ENCODE measurements at regions not wholly inside any gene's neighbourhood (a gene's known extent, or its start where the extent isn't known, plus 50 kb on each side); places are given as distances from the start of the nearest gene placed in this dataset.
"Not testable (repeated sequence)": the region's sequence is repeated elsewhere in the genome, so short reads cannot be mapped to it uniquely, and the experiment has no call there.

DNA sequence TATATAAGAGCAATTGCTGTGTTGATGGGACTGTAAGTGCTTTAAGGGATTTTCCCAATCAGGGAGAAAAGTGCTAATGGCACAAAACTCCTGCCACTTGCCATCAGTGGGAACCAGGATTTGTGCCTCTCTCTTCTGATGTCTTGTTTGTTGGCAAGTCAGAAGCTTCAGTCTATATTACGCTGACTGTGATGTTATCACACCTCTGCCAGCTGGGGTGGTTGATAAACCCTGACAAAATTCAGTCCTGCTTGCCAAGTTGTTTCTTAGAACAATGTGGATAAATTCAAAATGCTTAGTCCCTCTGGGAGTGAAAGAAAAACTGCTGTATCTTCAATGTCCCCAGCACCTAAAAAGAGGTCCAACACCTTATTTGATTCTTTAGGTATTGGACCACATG lies 161.4 kb upstream of the FBXL7 start:
- DNase-seq (ENCODE audit: low spot score) = no peak

DNA sequence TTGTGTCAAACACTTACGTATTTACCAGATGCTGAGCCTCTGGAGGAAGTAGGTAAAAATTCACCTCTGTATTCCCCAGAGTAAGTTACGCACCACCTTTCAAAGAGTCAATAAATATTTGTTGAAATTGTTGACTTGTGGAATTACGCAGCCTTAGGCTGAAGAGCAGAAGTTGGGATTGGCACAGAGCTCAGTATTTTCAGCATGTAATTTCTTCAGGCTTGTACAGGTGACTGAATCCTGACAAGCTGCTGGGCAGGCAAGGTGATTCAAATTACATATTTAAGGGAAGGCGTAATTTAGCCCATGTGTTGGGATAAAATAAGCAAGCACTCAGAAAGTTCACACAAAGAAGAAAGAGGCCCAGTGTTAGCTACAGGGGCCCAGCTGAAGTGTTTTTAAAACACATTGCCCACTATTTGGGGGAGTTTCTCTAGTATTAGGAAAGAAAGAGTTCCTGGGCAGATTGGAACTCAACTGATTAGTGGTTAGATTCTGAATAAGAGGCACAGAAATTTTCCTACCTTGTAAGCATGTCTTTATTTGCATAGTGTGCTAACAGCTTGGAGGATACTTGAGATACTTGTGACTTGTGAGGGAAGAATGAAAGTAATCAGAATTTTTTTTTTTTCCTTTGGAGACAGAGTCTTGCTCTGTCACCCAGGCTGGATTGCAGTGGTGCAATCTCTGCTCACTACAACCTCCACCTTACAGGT lies 165.3 kb upstream of the FBXL7 start:
- no peak for DNase-seq (ENCODE audit: low spot score)

DNA sequence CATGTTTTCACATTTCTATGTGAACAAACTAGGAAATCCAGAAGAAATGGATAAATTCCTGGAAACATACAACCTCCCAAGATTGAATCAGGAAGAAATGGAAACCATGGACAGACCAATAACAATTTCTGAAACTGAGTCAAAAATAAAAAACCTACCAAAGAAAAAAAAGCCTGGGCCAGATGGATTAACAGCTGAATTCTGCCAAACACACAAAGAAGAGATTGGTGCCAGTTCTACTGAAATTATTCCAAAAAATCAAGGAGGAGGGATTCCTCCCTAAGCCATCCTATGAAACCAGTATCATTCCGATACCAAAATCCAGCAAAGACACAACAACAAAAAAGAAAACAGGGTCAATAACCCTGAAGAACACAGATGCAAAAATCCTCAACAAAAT lies 166.9 kb upstream of the FBXL7 start:
- no peak for DNase-seq (ENCODE audit: low spot score)

DNA sequence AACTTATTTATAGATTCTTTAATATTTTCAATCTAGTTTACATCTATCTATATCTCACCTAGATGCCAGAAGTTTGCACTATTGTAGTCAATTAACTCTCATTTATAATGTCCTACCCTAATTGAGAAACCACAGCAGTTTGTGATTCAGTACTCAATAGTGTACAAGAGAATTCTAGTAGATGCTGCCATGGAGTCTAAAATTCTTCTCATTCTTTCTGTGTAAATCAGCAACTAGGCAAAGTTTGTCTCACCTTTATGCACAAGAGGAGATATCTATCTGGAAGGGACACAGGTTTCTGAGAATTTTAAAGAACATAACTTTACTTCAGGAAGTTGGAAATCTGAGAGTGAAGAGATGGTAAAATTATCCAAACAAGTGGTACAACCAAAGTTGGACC lies 173.0 kb upstream of the FBXL7 start:
- no peak for DNase-seq (ENCODE audit: low spot score)

DNA sequence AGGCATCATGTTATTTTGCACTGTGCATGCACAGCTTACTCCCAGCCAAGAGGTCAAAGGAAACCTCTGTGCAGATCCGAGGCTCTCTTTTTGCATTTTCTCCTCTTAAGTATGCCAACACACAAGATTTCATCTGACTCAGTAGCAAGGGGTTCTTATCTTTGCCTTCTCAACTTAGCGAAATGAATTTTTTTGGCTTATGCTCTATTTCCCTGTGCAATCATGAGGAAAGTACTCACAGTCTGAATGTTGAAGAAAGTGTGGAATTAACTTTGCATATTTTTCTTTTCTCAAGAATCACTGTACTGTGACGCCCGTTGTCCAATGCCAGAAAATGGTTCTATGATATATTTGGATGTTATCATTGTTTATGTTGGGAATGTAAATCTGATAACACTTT lies 173.5 kb upstream of the FBXL7 start:
- no peak for DNase-seq (ENCODE audit: low spot score)

DNA sequence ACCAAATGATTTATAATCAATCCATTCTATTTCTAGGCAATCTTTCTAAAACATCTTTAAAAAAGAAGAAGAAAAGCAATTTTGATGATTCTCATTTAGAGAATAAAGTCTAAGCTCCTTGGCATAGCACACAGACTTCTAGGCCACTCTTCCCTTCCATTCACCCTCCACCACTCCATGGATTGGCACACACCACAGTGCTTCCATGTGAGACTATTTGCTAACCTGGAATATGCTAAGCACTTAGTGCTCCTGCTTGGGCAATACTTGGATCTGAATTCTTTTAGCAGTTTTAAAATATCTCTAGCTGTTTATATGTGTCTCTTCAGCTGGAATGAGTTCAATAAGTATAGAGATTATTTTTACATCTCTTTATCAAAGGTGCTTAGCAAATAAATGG lies 177.6 kb upstream of the FBXL7 start:
- no peak for DNase-seq (ENCODE audit: low spot score)

DNA sequence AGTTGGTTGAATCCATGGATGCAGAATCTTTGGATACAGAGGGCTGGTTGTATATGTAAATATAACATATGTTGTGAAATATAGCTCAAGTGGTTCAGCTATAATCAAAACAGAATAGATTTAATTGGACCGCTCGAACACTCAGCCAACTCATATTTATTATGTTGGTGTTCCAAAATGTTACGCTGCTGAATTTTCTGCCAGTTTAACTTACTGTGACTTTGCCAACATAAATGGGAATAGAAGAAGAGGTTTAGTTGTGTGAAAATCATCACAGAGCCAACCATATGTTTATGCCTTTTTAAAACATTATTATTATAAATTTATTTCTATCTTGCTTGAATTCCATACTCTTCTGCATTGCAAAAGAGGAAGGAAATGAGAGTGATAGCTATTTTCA lies 178.2 kb upstream of the FBXL7 start:
- DNase-seq (ENCODE audit: low spot score) = no peak

DNA sequence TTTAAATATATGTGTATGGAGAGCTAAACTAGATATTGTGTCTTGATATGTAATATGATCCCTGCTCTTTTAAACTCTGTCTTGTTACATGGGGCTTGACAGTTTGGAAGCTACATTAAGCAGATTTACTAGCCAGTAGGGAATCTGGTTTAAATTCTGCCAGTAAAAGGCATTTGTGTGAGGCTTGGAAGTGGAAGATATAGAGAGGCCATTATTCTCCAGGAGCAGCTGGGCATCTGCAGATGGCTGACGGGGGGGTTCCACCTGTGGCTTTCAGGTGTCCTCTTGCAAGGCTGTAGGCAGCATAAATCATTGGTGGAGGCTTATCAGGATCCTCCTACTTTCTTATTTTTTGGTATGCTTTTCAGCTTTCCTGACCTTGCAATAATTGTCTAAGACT lies 179.1 kb upstream of the FBXL7 start:
- DNase-seq (ENCODE audit: low spot score) = peak; percentile 33

DNA sequence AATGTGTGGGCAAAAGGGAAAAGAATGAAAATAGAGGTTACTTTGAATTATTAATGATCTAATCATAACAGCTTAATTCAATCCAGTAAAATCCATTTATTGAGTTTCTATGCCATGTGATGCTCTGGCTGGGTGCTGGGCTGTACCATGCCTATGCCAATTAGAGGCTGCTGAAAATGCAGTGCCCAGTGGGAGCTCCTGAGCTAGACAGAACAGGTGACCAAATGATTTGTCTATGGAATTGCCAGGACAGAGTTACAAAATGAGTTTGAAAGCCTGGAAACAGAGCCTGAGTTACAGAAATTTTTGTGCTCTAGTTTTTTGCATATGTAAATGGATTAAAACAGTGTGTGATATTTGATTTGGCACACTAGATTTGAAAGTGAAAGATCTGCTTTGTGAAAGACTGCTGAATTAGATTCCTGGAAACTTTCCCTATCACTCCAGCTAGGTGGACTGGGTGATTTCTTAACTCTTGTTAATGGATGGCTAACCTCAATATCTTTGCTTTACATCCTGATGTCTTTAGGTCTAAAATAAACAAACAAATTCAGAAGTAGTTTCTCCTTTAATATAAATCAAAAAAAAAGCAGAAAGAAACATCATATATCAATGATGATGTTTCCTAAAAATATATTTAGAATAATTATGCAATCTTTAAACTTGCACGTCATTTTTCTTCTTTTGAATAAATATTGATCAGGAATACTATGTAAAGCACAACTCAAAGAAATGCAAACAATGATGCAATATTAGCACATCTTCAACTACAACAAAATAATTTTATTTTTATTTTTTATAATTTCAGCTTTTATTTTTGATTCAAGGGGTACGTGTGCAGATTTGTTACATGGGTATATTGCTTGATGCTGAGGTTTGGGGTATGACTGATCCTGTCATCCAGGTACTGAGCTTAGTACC lies 194.8 kb upstream of the FBXL7 start:
- DNase-seq (ENCODE audit: low spot score) = no peak

DNA sequence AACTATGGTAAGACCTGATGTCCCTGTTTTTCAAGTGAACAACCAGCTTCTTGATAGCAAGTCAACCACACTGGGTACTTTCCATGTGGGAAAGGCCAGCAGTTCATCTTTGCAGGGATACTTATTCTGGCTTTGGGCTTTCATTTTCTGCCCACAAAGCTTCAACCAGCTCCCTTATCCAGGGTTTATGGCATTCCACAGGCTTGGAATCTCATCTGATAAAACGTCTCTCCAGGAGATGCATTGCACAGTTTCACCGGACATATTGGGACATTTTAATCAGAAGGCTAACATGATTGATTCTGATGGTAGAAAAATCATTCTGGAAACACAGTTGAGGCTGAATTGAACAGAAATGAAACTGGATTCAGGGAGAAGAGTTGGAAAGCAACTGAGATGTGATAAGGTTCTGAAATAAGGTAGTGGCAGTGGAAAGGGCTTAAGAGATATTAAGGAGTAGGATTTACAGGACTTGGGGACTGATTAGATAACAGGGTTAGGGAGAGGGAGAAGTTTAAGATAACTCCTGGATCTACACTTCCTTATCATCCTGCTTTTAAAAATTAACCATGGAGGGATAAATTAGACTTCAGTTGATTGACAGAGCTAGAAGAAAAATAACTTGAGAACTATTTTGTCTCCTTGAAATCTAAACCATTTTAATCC lies 195.8 kb upstream of the FBXL7 start:
- DNase-seq (ENCODE audit: low spot score) = peak; percentile 58

DNA sequence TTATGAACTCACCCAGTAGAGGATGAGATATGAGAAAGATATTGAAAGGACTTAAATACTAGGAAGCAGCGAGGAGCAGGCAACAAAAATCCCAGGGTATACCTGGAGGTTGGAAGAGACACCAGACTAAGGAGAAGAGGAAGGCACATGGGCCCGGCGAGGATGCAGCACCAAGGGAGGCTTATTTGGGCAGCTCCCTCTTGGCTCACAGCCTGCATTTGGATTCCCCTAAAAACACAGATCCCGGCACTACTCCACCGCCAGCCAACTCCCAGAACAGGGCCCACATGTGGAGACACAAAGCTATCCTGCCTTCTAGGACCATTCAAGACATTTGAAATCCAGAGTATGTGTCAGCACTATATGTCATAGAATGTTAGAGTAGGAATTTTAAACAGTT lies 199.8 kb upstream of the FBXL7 start:
- no peak for DNase-seq (ENCODE audit: low spot score)

DNA sequence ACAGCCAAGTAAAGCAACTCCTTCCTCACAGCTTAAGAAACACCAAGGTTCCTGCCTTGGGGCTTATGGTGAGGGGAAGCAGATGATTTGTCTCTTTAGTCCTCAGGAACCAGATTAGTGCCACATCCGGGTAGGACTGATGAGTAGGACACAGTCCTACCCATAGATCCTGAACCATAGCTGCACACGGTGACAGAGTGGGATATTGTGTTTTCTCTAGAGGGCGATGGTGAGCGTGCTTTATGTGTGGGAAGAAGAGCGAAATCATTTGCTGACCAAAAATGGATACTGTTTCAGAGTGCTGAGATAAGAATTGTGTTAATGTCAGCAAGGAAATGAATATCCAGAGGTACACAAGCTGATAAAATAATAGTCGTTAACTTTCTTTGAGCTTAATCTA lies 209.0 kb upstream of the FBXL7 start:
- DNase-seq (ENCODE audit: low spot score) = no peak

DNA sequence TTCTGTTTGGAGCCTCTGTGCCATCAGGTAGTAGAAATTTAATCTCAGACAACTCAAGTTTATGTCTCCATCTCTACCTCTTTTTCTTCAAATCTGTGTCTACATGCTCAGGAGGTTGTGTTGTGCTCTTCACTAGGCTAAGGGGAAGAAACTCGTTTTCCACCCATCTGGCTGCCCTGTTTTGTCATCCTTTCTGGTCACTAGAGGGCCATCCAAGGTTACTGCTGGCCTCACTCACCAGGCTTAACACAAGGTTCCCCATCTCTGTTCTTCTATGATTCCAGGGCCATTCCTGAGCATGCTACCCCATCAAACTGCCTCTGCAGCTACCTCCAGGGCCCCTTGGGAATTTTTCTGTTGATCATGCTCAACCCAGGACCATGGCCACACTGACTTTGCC lies 213.3 kb upstream of the FBXL7 start:
- DNase-seq (ENCODE audit: low spot score) = peak; percentile 18

DNA sequence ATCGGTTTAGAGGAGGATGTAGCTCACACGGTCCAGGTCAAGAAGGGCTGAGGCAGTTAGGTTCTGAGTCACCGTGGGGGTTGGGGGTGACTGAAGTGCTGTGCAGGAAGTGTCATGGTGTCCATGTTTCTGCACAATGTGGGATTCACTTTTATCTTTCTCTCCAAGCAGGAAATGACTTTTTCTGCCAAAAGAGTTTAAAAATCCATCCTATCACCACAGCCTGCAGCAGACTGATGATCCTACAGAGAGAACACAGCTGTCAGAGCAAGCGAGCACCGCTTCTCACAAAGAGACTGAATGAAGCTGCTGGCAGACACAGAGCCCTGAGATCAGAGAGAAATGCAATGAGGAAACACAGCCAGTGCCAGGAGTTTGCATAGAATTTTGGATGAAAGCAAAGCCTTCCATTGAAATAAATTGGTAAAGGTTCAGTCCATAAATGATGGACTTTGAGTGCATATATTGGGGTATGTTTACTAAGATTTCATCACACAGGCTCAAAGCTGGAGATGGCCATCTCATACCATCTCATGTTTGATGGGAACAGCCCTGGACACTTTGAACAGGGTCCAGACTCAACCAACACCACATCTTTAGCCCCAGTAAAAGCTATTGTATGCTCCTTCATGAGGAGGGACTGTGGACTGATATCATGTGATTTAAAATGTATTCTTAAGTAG lies 213.9 kb upstream of the FBXL7 start:
- peak; percentile 96 for DNase-seq (ENCODE audit: low spot score)

DNA sequence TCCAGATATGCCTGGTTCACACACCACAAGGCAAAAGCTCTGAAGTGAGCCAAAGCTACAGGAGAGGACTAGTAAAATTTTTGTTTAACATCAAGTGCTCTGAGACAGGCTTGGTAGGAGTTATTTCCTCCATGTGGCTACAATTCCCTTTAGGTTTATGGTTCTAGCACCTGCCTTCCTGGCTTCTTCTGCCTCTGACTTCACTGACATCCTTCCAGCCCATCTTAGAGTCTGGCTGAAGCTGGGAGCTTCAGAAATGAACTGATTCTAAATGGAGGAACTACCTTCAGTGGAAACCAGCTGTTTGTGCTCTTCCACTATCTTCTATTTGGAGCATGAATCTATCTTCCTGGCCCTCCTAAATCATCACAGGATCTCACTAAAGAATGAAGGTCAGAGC lies 215.3 kb upstream of the FBXL7 start:
- no peak for DNase-seq (ENCODE audit: low spot score)

DNA sequence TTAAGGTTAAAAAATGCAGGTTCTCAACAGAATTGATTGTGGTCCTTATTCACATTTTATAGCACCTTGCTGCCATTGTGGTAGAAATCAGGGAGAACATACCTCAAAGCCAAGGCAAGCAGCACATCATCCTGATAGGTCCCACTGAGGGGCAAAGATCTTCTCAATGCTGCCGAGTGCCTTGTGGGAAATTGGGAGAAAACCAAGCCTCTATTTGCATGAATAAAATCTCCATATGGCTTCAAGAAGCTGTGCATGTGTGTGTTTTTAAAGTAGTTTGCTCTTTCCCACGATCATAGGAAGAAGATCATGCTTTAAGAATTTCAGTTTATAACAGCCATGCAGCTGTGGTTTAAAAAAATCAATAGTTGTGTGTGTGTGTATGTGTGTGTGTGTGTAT lies 216.9 kb upstream of the FBXL7 start:
- no peak for DNase-seq (ENCODE audit: low spot score)

DNA sequence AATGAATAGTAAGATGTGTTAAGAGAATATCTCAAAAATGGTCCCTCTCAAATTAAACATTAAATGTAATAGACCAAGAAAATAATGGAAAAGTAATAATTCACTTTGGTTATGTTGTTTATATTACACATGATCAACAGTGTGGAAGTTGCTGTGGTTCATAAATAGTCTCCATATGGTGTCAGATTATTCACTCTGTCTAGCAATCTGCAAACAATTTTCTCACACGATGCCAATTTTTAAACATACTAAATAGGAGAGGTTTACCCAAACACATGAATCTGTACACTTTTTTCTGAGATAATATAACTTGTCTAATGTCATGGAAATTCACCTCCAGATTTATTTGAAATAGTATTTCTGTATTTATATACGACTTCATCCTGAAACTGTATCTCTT lies 217.4 kb upstream of the FBXL7 start:
- no peak for DNase-seq (ENCODE audit: low spot score)

DNA sequence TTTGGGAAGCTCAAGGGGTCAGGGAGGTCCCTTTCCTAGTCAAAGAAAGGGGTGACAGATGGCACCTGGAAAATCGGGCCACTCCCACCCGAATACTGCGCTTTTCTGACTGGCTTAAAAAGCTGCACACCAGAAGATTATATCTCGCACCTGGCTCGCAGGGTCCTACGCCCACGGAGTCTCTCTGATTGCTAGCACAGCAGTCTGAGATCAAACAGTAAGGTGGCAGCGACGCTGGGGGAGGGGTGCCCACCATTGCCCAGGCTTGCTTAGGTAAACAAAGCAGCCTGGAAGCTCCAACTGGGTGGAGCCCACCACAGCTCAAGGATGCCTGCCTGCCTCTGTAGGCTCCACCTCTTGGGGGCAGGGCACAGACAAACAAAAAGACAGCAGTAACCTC lies 228.4 kb upstream of the FBXL7 start:
- DNase-seq (ENCODE audit: low spot score) = not testable (repeated sequence)

DNA sequence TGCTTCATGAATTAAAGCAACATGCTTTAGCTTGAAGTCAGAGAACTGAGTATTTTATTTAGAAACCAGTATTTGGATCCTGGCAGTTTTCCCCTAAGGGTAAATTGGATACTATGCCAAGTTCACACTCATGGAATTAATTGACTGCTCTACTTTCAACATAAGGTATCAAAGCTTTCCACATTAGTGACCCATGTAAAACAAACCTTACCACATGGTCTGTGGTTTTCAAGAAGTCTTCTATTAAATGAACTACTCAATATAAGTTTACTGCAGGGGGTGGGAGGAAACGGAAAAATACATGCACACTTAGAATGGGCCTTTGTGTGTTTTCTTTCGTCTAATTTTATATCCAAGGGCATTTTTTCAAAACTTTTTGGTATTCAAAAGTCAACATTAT lies 232.0 kb upstream of the FBXL7 start:
- no peak for DNase-seq (ENCODE audit: low spot score)

DNA sequence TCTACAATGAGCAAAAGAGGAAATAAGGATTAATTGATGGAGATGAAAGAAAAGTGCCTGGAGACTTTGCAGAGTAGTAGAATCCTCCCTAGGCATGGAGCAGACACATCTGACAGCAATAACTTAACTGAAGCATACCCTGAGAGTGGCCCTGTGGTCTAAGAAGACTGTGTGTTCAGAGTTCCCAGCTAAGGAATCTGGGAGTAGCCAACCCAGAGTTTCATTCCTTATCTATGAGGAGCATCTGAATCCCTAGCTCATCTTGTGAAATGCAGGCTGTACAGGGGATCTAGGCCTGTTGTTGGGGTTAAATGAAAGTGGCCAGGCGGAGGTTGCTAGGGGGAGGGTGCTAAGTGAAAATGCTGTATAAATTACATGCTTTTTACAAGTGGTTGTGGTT lies 233.1 kb upstream of the FBXL7 start:
- DNase-seq (ENCODE audit: low spot score) = no peak

DNA sequence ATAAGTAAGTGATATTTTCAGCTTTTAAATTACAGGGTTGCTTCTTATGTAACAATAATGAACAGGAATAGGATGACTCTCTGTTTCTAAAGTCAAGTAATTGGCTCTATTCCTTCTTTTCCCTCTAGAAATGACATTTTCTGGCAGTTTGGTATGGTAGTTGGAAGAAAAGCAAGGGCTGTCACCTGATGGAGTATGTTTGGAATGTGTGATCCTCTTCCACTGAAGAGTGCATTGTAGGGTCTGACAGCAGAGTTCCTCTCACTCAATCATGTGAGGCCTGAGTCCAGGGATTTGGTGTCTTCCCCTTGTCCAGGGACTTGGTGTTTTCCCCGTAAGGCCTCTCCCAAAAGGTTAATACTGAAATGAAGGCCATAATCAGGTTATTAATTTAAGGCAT lies 233.8 kb upstream of the FBXL7 start:
- DNase-seq (ENCODE audit: low spot score) = no peak

DNA sequence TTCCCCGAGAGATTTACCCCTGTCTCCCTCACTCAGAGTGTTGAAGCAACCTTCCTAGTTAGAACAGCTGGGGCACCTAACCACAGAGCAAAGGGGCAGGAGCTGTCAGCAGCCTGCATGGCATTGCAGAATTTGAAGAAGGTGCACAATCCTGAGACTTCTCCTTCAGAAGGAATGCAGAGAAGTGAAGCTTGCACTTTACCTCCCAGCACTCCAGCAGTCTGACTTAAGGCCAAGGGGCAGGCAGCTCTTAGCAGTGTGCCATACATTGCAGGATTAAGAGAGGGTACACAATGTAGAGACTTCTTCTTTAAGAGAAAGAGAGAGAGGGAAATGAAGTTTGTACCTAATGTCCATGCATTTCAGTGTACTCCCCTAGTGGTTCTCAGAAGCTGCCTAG lies 236.0 kb upstream of the FBXL7 start:
- DNase-seq (ENCODE audit: low spot score) = no peak

Measured in umbilical cord (tissue), 1 donor.